CD4-positive, alpha-beta T cell treated with Interleukin-4 for 4 hours (primary cell): ENCODE measurements at regions not wholly inside any gene's neighbourhood (a gene's known extent, or its start where the extent isn't known, plus 50 kb on each side); places are given as distances from the start of the nearest gene placed in this dataset.
"Not testable (repeated sequence)": the region's sequence is repeated elsewhere in the genome, so short reads cannot be mapped to it uniquely, and the experiment has no call there.

Experiments used
- DNase-seq: peaks from one replicate; pipeline ENCODE4 v3.0.0-alpha.2; 2020

DNA sequence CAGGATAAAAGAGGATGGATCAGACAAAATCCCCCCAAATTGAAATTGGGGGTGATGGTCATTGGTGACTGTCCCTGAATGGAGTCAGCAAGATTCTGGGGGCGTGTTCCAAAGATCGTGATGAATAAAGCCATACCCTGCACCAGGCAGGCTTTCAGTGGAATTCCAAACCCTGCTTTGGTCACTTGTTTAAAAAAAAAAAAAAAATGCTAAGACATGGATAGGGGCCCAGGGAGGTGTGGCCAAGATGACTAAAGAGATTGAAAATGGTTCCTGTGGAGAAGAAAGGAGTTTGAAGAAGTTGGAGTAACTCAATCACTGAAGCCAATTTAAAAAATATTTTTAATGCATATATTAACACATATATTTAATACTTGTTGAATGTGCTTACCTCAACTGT is 161.4 kb upstream of the KCNG1 start:
- DNase-seq = no peak

DNA sequence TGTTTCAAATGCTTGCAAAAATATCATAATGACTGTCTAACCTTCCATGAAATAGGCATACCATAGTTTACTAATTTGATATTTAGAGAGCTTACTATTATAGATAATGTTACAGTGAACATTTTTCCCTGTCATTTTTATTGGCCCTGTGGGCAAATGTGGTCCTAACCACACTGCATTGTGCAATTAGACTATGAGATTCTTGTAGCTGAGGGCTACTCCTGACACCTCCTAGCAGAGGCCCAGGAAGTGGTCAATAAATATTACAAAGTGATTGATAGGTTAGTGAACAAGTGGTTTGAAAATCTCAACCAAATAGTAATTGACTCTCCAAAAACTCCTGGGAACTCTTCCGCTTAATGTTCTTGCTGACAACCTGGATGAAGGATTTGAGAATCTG is 160.5 kb upstream of the KCNG1 start:
- no peak for DNase-seq

DNA sequence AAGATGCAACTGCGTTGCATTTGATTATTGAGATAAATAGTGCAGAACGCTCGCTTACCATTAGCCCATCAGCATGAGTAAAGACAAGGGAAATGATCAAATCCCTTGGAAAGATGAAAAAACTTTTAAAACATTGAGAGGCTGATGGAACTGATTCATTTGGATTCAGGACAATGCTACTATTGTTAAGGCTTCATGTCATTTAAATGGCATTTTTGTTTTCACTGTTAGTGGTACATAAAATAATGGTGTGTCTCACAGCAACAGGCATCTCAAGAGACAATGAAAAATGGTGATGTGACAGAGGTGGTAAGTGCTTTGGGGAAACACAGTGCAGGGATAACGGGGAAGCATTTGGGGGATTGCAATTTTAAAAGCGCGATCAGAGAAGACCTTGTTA is 159.7 kb upstream of the KCNG1 start:
- DNase-seq = no peak

DNA sequence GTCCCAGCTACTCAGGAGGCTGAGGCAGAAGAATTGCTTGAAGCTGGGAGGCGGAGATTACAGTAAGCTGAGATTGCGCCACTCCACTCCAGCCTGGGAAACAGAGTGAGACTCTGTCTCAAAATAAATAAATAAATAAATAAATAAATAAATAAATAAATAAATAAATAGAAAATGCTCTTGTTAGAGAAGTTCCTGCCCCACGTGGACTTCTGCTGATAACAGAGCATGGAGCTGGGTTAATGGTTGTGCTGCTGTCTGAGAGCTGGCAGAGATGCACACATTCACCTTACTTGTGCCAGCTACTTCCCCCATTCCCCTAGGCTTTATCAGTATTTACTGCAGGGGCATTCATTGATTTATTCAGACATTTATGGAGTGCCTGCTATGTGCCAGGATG is 155.2 kb upstream of the KCNG1 start:
- DNase-seq = no peak

DNA sequence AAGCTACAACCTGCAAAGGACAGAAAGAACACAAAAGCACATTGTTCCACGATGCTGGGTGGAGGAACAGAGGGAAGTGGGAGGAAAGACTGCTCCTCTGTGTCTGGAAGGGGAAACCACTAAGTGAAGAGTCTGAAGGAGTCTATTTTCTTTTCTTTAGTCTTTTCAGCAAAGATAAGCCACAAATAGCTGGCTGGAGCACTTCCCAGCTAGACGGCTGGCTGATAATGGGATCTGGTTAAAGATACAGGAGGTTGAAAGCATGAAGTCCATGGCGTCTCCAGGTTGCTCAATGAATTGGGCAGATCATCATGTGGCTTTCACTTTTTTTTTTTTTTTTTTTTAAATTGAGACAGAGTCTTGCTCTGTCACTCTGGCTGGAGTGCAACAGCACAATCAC is 154.0 kb upstream of the KCNG1 start:
- DNase-seq = no peak

DNA sequence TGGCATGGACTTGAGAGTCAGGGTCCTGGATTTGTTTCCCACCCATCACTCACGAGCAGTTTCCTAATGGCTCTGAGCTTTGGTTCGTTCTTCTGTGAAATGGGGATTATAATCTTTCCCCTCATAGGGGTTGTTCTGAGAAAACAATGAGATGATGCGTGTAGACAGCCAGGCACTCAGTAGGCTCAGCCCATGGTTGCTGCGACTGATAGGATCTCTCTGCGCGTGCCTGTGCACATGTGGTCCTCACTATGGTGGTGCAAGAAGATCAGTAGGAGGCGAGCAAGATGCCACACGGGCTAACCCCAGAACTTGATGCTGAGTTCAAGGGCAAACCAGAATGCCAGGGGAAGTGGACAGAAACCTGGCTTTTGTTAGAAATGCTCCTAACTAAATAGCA is 153.5 kb upstream of the KCNG1 start:
- DNase-seq = no peak

DNA sequence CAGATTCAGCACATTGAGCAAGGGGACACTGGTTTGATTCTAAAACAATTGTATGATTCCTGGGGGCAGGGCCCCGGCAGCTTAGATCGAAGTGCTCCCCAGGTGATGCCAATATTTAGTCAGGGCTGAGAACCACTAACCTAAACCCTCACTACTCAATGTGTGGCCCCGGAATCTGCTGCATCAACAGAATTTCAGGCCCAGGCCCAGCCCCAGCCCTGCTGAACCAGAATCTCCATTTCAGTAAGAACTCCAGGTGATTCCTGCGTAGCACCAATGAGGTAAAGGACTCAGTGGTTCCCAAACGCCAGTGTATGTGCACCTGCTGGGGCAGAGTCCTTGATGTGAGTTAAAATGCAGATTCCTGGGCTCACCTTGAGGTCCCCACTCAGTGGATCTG is 152.8 kb upstream of the KCNG1 start:
- no peak for DNase-seq

DNA sequence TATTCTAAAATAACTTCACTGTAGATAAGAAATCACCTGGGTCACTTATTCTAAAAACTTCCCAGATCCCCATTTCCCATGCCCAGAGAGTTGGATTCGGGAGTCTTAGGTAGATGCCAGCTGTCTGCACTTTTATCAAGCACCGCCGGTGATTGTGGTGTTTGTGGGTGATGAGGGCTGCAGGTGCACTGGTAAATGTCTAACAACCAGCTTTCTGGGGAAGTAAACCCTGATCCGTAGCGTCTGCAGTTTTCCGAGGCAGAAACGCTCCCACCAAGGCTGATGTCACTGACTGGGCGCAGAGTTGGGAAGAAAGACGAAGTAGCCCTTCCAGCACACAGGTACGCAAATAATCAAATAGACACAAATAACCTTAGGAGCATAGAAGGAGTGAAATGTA is 152.2 kb upstream of the KCNG1 start:
- no peak for DNase-seq

DNA sequence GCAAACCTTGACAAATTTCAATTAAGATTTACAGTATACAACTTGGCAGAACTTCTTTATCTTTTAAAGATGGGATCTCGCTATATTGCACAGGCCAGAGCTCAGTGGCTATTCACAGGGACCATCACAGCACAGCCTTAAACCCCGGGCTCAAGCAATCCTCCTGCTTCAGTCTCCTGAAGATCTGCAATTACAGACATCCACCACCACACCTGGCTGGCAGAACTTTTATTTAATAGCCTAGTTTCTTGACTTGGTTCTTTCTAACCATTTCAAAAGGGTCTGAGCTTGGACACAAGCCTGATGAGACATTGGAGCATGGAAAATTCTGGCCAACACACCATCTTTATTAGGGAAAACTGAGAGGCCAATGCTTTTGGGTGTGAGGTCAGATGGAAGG is 151.6 kb upstream of the KCNG1 start:
- DNase-seq = no peak

DNA sequence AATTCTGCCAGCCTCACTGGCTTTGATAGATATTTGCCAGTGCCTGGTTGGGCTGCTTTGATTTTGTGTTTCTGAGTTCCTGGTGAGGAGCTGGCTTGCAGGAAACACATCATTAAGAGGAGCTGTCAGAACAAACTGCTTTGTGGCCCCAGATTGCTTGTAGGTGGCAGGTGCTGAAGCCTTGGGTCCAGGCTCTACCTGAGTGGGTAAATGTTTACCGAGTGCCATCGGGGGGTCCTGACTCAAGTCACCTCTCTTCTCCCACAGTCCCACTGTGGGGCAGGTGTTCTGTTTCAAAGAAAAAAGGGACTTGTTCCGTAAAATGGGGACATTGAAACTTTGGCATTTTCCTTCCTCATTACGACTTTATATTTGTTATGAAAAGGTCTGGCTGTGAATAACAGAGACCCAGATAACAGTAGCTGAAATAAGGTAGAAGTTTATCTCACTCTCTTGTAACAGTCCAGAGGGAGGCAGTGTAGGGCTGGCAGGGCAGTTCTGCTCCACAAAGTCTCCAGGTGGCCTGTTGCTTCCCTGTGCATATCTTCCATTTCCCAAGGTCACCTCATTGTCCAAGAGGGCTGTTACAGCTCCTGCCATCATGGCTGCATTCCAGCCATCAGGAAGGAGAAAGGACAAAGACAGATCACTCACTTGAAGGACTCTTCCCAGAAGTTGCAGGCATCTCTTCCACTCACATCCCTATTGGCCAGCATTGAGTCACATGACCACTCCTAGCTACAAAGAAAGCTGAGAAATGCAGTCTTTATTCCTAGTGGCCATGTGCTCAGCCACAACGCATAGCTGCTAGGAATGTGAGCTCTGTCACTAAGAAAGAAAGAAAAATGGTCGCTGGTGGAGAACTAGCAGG is 149.9 kb upstream of the KCNG1 start:
- no peak for DNase-seq

DNA sequence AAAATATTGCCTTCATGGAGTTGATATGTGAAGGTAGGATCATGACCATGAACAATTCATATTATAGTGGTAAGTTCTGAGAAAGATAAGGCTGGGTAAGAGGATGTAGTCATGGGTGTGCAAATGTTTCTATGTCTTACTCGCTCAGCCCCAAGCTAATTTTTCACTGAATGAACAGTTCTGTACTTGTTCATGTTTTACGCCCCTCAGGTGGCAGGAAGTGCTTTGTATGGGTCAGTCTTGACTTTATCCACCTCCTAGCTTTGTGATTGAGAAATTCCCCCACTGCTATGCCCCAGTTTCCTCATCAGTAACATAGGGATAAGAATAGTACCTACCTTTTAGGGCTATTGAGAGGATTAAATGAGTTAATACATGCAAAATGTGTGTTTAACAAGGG is 148.2 kb upstream of the KCNG1 start:
- no peak for DNase-seq

DNA sequence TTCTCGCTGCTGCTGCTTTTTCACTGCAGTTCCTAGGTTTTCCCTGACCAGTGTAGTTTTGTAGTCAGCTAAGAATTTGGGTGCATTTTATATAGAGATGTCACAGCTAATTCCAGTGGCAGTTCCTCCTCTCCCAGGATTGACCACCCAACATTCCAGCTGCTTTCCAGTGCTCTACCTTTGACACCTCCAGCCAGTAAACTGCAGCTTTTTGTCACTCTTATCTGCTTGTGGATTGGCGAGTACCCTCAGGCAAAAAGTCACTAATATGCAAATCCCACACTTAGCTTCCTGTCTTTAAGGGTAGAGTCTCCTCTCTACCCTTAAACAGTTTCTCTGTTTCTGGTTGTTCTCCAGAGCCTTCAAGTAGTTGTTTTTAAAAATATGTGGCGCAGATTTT is 146.9 kb upstream of the KCNG1 start:
- no peak for DNase-seq

DNA sequence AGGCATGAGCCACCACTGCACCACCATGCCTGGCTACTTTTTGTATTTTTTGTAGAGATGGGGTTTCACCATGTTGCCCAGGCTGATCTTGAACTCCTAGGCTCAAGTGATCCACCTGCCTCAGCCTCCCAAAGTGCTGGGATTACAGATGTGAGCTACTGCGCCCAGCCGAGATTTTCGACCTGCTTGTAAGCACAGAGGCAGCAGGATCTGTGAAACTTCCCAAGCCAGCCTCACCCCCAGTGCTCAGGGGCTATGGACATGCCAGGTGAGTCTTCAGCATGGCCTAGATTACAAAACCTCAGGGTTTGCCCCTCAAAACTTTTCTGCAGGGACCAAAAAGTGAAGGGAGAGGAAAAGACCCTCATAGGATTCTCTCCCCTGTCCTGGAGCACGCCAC is 145.0 kb upstream of the KCNG1 start:
- not testable (repeated sequence) for DNase-seq

DNA sequence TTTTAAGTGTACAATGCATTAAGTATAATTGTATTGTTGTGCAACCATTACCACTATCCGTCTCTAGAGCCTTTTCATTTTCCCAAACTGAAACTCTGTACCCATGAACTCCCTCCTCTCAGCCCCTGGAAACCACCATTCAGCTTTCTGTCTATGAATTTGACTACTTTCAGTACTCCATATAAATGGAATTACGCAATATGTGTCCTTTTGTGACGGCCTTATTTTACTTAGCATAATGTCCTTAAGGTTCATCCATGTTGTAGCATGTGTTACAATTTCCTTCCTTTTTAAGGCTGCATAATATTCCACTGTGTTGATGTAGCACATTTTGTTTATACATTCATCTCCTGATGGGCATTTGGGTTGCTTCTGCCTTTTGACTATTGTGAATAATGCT is 143.6 kb upstream of the KCNG1 start:
- no peak for DNase-seq

DNA sequence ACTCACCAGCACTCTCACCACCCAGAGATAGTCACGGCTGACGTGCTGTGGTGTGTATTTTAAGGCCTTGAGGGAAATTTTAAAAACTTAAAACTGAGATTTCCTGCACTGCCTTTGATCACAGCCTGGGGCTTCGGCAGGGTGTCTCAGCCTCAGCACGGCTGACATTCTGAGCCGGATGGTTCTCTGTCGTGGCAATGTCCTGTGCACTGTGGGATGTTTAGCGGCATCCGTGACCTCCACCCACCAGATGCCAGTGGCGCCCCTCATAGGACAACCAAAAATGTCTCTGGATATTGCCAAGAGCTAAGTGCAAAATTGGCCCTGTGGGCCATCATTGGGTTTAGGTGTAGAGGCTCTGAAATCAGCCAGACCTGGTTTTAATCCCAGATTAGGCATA is 142.2 kb upstream of the KCNG1 start:
- no peak for DNase-seq

DNA sequence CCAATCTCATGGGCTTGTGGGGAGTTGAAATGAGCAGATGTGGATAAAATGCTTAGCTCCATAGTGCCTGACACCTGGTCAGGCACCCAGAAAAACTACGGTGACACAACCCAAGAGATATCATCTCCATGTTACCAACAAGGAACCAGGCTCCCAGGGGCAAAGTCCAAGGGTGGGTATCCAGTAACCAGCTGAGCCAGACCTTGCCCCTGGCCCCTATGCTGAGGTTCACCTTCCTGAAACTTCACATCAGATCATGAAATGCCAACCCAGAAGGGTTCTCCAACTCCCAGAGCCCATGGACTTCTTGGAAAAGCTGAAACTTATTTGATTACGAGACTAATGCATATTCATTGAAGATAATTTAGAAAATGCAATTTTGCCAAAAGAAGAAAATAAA is 141.8 kb upstream of the KCNG1 start:
- DNase-seq = no peak

DNA sequence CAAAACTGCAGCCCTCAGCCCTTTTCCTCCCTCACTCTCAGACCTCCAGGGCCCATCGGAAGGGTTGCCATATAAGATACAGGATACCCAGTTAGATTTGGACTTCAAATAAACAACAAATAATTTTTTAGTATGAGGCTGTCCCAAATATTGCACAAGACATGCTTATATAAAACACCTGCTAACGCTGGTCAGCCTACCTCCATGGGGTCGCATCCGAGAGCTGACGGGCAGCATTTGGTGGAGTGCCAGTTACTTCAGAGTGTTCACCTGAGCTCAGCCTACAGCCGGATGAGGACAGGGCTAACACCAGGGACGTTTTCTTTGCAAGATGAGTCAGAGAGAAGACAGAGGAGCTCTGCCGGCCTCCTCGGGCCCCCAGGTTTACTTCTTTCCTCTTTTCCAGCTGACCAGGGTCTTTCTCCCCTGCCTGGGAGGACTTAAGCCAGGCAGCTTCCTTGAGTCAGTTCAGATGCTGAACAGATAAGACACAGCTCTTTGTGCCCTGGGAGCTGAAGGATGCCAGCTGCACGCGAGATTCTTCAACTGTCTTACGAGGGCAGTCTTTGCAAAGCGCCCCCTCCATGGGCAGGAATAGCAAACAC is 141.2 kb upstream of the KCNG1 start:
- DNase-seq = no peak

DNA sequence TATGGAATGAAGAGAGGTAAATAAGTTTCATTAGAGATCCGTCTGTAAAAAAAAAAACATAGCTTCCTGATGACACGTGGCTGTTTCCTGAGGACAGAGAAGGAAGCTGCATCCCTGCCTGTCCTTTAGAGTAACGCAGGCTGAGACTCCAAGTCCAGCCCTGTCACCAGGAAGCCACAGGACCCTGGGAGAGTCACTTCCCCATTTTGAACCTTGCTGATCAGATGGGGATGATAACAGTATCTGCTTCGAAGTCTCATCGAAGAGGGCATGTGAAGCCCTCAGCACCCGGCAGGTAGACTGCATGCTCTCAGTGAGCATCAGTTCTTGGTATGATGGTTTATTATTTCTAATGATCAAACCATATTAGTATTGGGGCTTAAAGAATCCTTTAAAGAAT is 139.1 kb upstream of the KCNG1 start:
- no peak for DNase-seq

DNA sequence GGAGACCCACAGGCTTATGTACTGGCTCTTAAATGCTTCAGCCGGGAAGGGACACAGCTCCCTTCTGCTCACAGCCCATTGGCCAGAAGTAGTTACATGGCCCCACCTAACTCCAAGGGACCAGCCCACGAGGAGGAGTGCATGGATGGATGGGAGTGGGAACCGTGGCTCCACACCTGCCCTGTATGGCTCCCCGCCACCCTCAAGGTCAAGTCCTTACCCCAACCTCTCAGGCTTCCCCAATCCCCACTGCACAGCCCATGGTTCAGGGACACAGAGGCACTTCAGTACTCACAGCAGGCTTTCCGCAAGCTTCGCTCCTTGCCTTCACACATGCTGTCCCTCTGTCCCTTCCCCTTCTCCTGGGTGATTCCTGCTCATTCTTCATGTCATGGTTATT is 137.9 kb upstream of the KCNG1 start:
- DNase-seq = no peak

DNA sequence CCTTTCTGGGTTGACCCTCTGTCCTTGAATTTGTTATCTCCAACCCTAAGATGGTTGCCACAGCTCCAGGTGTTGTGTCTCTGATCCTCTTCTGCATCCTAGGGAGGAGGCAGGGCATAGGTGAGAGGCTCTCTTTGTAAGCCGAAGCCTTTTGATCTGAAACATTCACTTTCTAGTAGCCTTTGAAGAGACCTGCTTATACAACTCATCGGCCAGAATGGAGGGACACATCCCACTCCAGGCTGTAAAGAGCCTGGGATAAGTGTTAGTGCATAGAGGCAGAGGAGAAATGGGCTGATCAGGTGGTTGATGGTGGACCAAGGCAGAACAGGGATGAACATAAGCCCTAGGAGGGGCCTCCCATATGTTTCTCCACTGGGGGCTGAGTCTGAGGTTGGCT is 137.1 kb upstream of the KCNG1 start:
- no peak for DNase-seq

DNA sequence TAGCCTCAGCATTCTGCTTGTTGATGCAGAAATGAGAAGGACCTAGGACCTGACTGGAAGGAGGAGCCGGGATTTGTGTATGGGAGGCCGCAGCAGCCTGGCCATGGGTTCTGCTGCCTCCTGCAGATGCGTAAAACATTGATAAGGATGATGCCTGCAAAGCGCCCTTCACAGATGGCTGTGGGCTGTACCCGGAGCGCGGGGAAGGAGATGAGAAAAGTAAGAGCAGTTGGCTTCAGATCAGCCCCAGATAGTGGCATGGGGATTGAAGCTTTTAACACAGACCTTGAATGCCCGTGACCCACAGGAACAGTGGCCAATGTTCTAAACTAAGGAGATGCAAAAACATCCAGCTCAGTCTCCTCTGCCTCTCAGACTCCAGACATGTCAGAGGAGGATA is 136.4 kb upstream of the KCNG1 start:
- DNase-seq = no peak

DNA sequence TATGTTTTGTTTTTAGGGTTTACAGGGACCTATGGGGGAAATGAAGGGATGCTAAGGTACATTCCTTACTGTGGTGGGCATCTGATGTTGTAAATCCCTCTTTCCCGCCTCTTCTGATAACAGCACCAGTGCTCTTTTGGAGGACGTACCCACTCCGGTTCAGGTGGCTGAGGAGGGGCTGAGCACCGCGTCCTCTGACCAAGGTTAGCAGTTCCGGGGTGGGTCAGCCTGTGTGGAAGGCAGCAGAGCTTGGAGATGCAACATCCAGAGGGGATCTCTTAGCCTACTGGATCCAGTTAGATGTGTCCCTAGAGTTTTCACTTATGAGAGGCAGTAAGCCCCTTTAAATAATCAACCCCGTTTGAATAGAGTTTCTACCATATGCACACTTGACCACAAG is 135.3 kb upstream of the KCNG1 start:
- DNase-seq = no peak

DNA sequence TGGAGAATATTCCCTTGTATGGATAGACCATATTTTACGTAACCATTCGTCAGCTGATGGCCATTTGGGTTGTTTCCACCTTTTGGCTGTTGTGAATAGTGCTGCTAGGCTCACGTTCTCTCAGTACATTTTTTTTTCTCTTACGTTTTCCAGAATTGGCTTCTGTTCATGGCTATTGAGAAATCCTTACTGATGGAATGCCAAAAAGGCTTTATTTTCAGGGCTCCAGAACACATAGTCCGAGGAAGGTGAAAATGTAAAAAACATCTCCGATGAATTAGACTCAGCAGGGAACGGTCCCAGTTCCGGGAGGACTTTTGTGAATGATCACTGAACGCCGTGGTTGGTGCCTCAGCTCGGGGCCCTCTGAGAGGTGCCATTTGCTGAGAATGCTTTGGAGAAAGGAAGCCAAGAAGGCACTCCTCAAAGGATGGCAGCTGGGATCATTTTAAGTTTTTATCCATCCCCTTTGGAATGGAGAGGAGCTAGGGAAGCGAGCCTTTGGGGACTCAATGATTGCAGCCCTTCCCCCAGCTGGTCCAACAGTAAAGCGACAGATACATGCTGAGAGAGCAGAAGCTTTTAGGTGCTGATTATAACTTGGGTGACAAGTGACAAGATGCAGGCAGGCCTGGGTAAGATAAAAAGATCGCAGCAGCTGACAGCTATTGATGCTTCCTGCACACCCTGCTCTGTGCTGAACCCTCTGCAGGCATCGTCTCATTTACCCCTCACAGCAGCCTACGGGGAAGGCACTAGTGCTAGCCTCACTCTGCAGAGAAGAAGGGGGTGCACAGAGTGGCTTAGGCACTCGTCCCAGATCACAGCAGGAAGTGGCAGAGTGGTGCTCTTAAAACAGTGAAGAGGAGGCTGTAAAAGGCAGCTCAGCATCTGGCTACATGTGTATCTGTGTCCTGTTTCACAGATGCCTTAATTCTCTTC is 133.4 kb upstream of the KCNG1 start:
- DNase-seq = no peak
